Upper lobe of right lung (tissue), 1 donor: ENCODE measurements at regions not wholly inside any gene's neighbourhood (a gene's known extent, or its start where the extent isn't known, plus 50 kb on each side); places are given as distances from the start of the nearest gene placed in this dataset.
A peak's percentile ranks its signal among the peaks of the same experiment; 100 is the strongest.
"Not testable (repeated sequence)": the region's sequence is repeated elsewhere in the genome, so short reads cannot be mapped to it uniquely, and the experiment has no call there.

Experiments used
- ATAC-seq: fragments of 200-7000 bp; cut with Tn5 transposase; one replicate; pipeline ENCODE4 v1.9.1; 2020; ENCODE audit warnings: mild to moderate bottlenecking, moderate library complexity
- DNase-seq: peaks from one replicate; pipeline ENCODE4 v3.0.0-alpha.2; 2020
- H3K27ac ChIP-seq: fragments of 200-600 bp; one replicate; pipeline ENCODE4 v1.8.0; 2022
- H3K27me3 ChIP-seq: fragments of 200-600 bp; one replicate; pipeline ENCODE4 v1.8.0; 2022; ENCODE audit warnings: mild to moderate bottlenecking
- H3K36me3 ChIP-seq: fragments of 200-600 bp; one replicate; pipeline ENCODE4 v1.8.0; 2022
- H3K4me1 ChIP-seq: fragments of 200-600 bp; one replicate; pipeline ENCODE4 v1.8.0; 2022
- H3K4me3 ChIP-seq: fragments of 200-600 bp; one replicate; pipeline ENCODE4 v1.8.0; 2022; ENCODE audit warnings: mild to moderate bottlenecking
- H3K9me3 ChIP-seq: fragments of 200-600 bp; one replicate; pipeline ENCODE4 v1.8.0; 2022
- CTCF ChIP-seq: fragments of 200-600 bp; IDR thresholded peaks from one replicate; pipeline ENCODE4 v1.8.0; 2022; ENCODE audit warnings: antibody characterized with exemption
- intact Hi-C: fragments of 100-400 bp; cut with DNase I; formaldehyde crosslinking; loops from one replicate; pipeline ENCODE4 v1.11.0; 2022
- donor health status: DM: no; HTN: yes; CAD: no; lungs with severe emphysema.

DNA sequence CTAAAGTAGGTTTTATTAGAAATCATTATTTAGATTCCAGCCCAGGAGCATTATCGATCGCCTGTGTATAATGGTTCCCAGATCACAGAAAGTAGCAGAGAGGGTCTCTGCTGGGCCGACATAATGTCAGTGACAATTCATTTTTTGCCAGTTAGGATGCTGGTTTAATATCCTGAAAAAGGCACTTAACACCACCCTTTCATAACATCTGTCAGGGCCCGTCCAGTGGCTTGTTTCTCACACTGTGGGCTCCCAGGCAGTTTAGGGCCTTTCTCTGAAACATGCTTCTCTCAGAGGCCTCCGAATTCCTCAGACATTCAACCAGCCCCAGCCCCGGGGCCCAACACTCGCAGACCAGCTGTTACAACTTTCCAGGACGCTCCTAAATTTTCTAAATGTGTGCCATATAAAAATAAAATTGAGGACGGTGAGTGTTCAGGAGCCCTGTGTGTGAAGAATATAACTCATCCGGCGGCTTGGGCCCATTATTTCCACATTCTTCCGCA lies 108.6 kb upstream of the EYA4 start:
- no peak for TF ChIP-seq CTCF
- no peak for DNase-seq
- Histone ChIP-seq H3K9me3 (no peaks in the 10 kb centered on the region), H3K4me3 (no peak overlapping the region), H3K27ac (no peak overlapping the region), H3K36me3 (no peaks in the 10 kb centered on the region), H3K4me1 (no peaks in the 10 kb centered on the region), H3K27me3 (no peaks in the 10 kb centered on the region)
- intact Hi-C loops: no loop called here
- no peak for ATAC-seq

DNA sequence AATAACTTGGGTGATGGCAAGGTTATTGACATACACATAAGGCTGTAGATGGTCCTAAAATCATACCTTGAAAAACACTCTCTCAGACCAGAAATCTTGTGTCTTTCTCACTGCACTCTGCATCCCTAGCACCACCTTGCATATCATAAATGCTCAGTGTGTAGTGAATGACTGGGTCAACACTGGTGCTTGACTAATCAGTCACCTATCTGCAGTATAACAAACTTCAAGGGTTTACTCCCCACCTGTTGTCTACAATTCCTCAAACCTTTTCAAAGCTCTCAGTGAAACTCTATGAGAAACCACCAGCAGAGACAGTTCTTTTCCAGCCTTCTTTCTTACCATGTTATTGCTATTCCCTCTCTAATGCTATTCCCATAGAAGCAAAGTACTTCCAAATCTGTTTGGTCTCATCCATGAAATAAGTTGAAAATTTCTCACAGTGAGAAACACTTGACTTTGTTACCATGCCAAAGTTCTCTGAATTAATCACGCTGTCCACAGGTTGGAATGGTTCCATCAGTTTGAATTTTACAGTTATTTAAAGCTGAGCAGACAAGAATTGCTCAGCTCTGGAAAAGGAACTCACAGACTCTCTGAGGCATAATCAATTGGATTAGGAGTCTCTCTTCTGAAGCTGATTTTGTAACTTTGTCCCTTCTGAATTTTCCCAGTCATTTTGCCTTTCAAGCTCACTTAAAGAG lies 104.8 kb upstream of the EYA4 start:
- no peak for TF ChIP-seq CTCF
- Histone ChIP-seq H3K4me3 (no peak overlapping the region), H3K27me3 (no peaks in the 10 kb centered on the region), H3K27ac (no peak overlapping the region), H3K9me3 (no peaks in the 10 kb centered on the region), H3K36me3 (no peaks in the 10 kb centered on the region), H3K4me1 (no peaks in the 10 kb centered on the region)
- intact Hi-C loops: no loop called here
- DNase-seq (no peak), ATAC-seq (peak; percentile 34)

DNA sequence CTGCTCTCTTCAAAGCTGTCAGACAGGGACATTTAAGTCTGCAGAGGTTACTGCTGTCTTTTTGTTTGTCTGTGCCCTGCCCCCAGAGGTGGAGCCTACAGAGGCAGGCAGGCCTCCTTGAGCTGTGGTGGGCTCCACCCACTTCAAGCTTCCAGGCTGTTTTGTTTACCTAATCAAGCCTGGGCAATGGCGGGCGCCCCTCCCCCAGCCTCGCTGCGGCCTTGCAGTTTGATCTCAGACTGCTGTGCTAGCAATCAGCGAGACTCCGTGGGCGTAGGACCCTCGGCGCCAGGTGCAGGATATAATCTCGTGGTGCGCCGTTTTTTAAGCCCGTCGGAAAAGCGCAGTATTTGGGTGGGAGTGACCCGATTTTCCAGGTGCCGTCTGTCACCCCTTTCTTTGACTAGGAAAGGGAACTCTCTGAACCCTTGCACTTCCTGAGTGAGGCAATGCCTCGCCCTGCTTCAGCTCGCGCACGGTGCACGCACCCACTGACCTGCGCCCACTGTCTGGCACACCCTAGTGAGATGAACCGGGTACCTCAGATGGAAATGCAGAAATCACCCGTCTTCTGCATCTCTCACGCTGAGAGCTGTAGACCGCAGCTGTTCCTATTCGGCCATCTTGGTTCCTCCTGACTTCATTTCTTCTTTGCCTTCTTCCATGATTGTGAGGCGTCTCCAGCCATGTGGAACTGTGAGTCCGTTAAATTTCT lies 93.5 kb upstream of the EYA4 start:
- H3K4me3 ChIP-seq, ATAC-seq, H3K4me1 ChIP-seq, intact Hi-C loops, H3K9me3 ChIP-seq, DNase-seq, H3K27me3 ChIP-seq, H3K27ac ChIP-seq, H3K36me3 ChIP-seq: not testable (repeated sequence)

GRCh38 chr6:133156689-133157088 lies 84.5 kb upstream of the EYA4 start:
- TF ChIP-seq CTCF: no peak
- Histone ChIP-seq H3K27me3 (no peaks in the 10 kb centered on the region), H3K4me1 (no peaks in the 10 kb centered on the region), H3K27ac (no peak overlapping the region), H3K4me3 (no peak overlapping the region), H3K9me3 (no peaks in the 10 kb centered on the region), H3K36me3 (no peaks in the 10 kb centered on the region)
- intact Hi-C loops: no loop called here
- DNase-seq (no peak), ATAC-seq (no peak)

- TF ChIP-seq CTCF: no peak
- no peak overlapping the region for H3K27ac ChIP-seq
- no peak for ATAC-seq
- intact Hi-C loops: no loop called here
- no peak overlapping the region for H3K4me3 ChIP-seq
- H3K4me1 ChIP-seq: no peaks in the 10 kb centered on the region
- no peaks in the 10 kb centered on the region for H3K27me3 ChIP-seq
- no peak for DNase-seq
- no peaks in the 10 kb centered on the region for H3K36me3 ChIP-seq
- H3K9me3 ChIP-seq: no peaks in the 10 kb centered on the region
These were observed 83.2 kb upstream of the EYA4 start for GRCh38 chr6:133157995-133158394.

DNA sequence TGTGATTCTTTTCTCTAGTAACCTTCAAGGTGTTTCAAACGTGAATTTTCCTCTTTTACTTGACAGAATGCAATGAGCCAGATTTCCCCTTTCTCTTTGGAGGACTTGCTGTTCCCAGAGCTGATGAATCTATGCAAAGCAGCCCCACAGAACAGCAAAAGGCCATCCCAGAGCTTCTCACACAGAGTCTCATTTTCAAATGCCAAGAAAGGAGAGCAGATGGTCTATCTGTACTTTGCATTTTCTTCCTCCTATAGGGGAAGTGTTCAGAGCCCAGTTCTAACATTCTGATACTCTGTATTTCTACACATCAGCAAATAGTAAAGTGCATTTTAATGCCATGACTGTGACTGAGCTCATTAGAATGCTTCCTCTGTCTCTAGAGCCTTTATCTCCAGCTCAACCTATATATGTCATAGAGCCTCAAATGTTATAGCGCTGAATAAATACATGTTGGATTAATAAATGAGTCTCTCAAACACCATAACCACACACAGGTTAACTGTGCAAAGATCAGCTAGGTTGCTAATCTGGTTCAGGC lies 81.8 kb upstream of the EYA4 start:
- intact Hi-C loops: no loop called here
- no peak overlapping the region for H3K27ac ChIP-seq

More for the DNA sequence above, 81.8 kb upstream of the EYA4 start:
- Histone ChIP-seq H3K9me3 (no peaks in the 10 kb centered on the region), H3K4me1 (no peaks in the 10 kb centered on the region), H3K36me3 (no peaks in the 10 kb centered on the region), H3K4me3 (no peak overlapping the region), H3K27me3 (no peaks in the 10 kb centered on the region)
- TF ChIP-seq CTCF: no peak
- ATAC-seq (no peak), DNase-seq (no peak)
